ENCODE measurements at regions not wholly inside any gene's neighbourhood (a gene's known extent, or its start where the extent isn't known, plus 50 kb on each side); places are given as distances from the start of the nearest gene placed in this dataset.

- DNase-seq (ENCODE audit: low read depth), result no peak
Observed at GRCh38 chr20:3354247-3354646, 53.2 kb downstream of the DNAAF9 start.

- DNase-seq (ENCODE audit: low read depth), result no peak
Observed at GRCh38 chr20:3353646-3354045, 53.8 kb downstream of the DNAAF9 start.

- no peak for DNase-seq (ENCODE audit: low read depth)
Observed at GRCh38 chr20:3352202-3352601, 55.3 kb downstream of the DNAAF9 start.

GRCh38 chr20:3350422-3350821 lies 57.0 kb downstream of the DNAAF9 start:
- no peak for DNase-seq (ENCODE audit: low read depth)

GRCh38 chr20:3349786-3350185 lies 57.7 kb downstream of the DNAAF9 start:
- DNase-seq (ENCODE audit: low read depth), result no peak

GRCh38 chr20:3342766-3343165 lies 64.7 kb downstream of the DNAAF9 start:
- DNase-seq (ENCODE audit: low read depth), result no peak

GRCh38 chr20:3340443-3340842 lies 67.0 kb downstream of the DNAAF9 start:
- DNase-seq (ENCODE audit: low read depth), result peak; percentile 74

- no peak for DNase-seq (ENCODE audit: low read depth)
Observed at GRCh38 chr20:3339571-3339970, 67.9 kb downstream of the DNAAF9 start.

GRCh38 chr20:3339076-3339475 lies 68.4 kb downstream of the DNAAF9 start:
- no peak for DNase-seq (ENCODE audit: low read depth)

GRCh38 chr20:3334156-3334943 lies 73.1 kb downstream of the DNAAF9 start:
- no peak for DNase-seq (ENCODE audit: low read depth)

GRCh38 chr20:3330046-3330741 lies 77.3 kb downstream of the DNAAF9 start:
- peak; percentile 82 for DNase-seq (ENCODE audit: low read depth)

- no peak for DNase-seq (ENCODE audit: low read depth)
Observed at GRCh38 chr20:3328501-3328900, 79.0 kb downstream of the DNAAF9 start.

GRCh38 chr20:3326779-3327521 lies 80.5 kb downstream of the DNAAF9 start:
- DNase-seq (ENCODE audit: low read depth), result no peak

- DNase-seq (ENCODE audit: low read depth), result no peak
Observed at GRCh38 chr20:3325864-3326263, 81.6 kb downstream of the DNAAF9 start.

- DNase-seq (ENCODE audit: low read depth), result no peak
Observed at GRCh38 chr20:3323398-3323797, 84.1 kb downstream of the DNAAF9 start.

- DNase-seq (ENCODE audit: low read depth), result no peak
Observed at GRCh38 chr20:3318226-3318884, 79.4 kb upstream of the SLC4A11 start.

GRCh38 chr20:3316136-3316535 lies 77.1 kb upstream of the SLC4A11 start:
- no peak for DNase-seq (ENCODE audit: low read depth)

GRCh38 chr20:3315136-3315535 lies 76.1 kb upstream of the SLC4A11 start:
- peak; percentile 68 for DNase-seq (ENCODE audit: low read depth)

- DNase-seq (ENCODE audit: low read depth), result no peak
Observed at GRCh38 chr20:3314391-3314790, 75.4 kb upstream of the SLC4A11 start.

- no peak for DNase-seq (ENCODE audit: low read depth)
Observed at GRCh38 chr20:3313683-3314065, 74.7 kb upstream of the SLC4A11 start.

- DNase-seq (ENCODE audit: low read depth), result peak; percentile 91
Observed at GRCh38 chr20:3312940-3313682, 74.1 kb upstream of the SLC4A11 start.

- DNase-seq (ENCODE audit: low read depth), result no peak
Observed at GRCh38 chr20:3311623-3312022, 72.6 kb upstream of the SLC4A11 start.
